HEK293 (cell line): ENCODE measurements at regions not wholly inside any gene's neighbourhood (a gene's known extent, or its start where the extent isn't known, plus 50 kb on each side); places are given as distances from the start of the nearest gene placed in this dataset.

Source experiments
- CTCF ChIA-PET: fragments of 350-600 bp; formaldehyde crosslinking; extraction: SDS; loops from one replicate; lab custom pipeline; 2021; ENCODE audit warnings: antibody characterized with exemption; lab: Yijun Ruan, JAX
- POLR2A ChIA-PET: fragments of 300-600 bp; formaldehyde crosslinking; extraction: SDS; loops from one replicate; lab custom pipeline; 2020; ENCODE audit warnings: antibody characterized with exemption, inconsistent platforms; lab: Yijun Ruan, JAX
- H3K27ac ChIP-seq: fragments of 200-500 bp; sonication (Bioruptor generic); 2 replicates; pipeline ENCODE4 v1.5.1; 2014; ENCODE audit warnings: low read depth, low read length, control low read depth, inconsistent platforms; ENCODE audit errors: extremely low read depth
- H3K36me3 ChIP-seq, 2 experiments: fragments of 200-500 bp in 1 of 2; sonication (Bioruptor generic) in 1 of 2; 1 replicate in 1 of 2; 2 replicates in 1 of 2; pipeline ENCODE4 v1.5.1; 2014 to 2017; ENCODE audit warnings: inconsistent platforms in 2 of 2, low read length in 2 of 2; ENCODE audit not compliant: control insufficient read depth in 2 of 2, insufficient read depth in 1 of 2
- H3K4me1 ChIP-seq: fragments of 200-500 bp; sonication (Bioruptor generic); 2 replicates; pipeline ENCODE4 v1.5.1; 2014; ENCODE audit warnings: mild to moderate bottlenecking, low read length, inconsistent platforms; ENCODE audit not compliant: control insufficient read depth, insufficient read depth
- H3K4me3 ChIP-seq: 2 replicates; pipeline ENCODE4 v1.5.1; 2011; ENCODE audit warnings: low read depth, mild to moderate bottlenecking, control low read depth, low read length, moderate library complexity
- H3K9me3 ChIP-seq: fragments of 200-500 bp; sonication (Bioruptor generic); 2 replicates; pipeline ENCODE4 v1.5.1; 2014; ENCODE audit warnings: low read depth, low read length, inconsistent platforms; ENCODE audit not compliant: control insufficient read depth, insufficient read depth
- CTCF ChIP-seq: fragments of 450-650 bp; formaldehyde crosslinking; IDR thresholded peaks from 2 replicates; pipeline ENCODE4 v1.5.1; 2016; ENCODE audit warnings: missing biosample characterization, missing genetic modification characterization
- FEZF1 ChIP-seq: fragments of 450-650 bp; formaldehyde crosslinking; IDR thresholded peaks from 2 replicates; pipeline ENCODE4 v1.5.1; 2016; ENCODE audit warnings: missing biosample characterization, missing genetic modification characterization
- GLI4 ChIP-seq: fragments of 450-650 bp; formaldehyde crosslinking; IDR thresholded peaks from 2 replicates; pipeline ENCODE4 v1.5.1; 2016; ENCODE audit warnings: missing biosample characterization, missing genetic modification characterization
- KLF10 ChIP-seq: fragments of 450-650 bp; IDR thresholded peaks from 2 replicates; pipeline ENCODE4 v1.5.1; 2018; ENCODE audit warnings: missing biosample characterization, mild to moderate bottlenecking, missing genetic modification characterization
- ZBTB10 ChIP-seq: fragments of 450-650 bp; formaldehyde crosslinking; IDR thresholded peaks from 2 replicates; pipeline ENCODE4 v1.5.1; 2016; ENCODE audit warnings: missing biosample characterization, missing genetic modification characterization
- ZBTB11 ChIP-seq: fragments of 450-650 bp; formaldehyde crosslinking; conservative IDR thresholded peaks from 2 replicates; pipeline ENCODE4 v1.5.1; 2016; ENCODE audit warnings: low read depth, missing biosample characterization, missing genetic modification characterization
- ZFHX2 ChIP-seq: fragments of 450-650 bp; formaldehyde crosslinking; conservative IDR thresholded peaks from 2 replicates; pipeline ENCODE4 v1.5.1; 2016; ENCODE audit warnings: missing biosample characterization, missing genetic modification characterization
- ZNF324 ChIP-seq: fragments of 450-650 bp; formaldehyde crosslinking; IDR thresholded peaks from 2 replicates; pipeline ENCODE4 v1.5.1; 2016; ENCODE audit warnings: missing biosample characterization, missing genetic modification characterization
- ZNF350 ChIP-seq: fragments of 450-650 bp; formaldehyde crosslinking; IDR thresholded peaks from 2 replicates; pipeline ENCODE4 v1.5.0; 2017; ENCODE audit warnings: missing biosample characterization, mild to moderate bottlenecking, missing genetic modification characterization
- ZNF391 ChIP-seq: fragments of 450-650 bp; formaldehyde crosslinking; IDR thresholded peaks from 2 replicates; pipeline ENCODE4 v1.5.1; 2016; ENCODE audit warnings: low read depth, missing biosample characterization, missing genetic modification characterization, borderline replicate concordance
- ZNF394 ChIP-seq: fragments of 450-650 bp; formaldehyde crosslinking; IDR thresholded peaks from 2 replicates; pipeline ENCODE4 v1.5.1; 2016; ENCODE audit warnings: missing biosample characterization, missing genetic modification characterization, mild to moderate bottlenecking, moderate library complexity, borderline replicate concordance
- ZNF423 ChIP-seq: fragments of 450-650 bp; formaldehyde crosslinking; IDR thresholded peaks from 2 replicates; pipeline ENCODE4 v1.5.1; 2016; ENCODE audit warnings: missing biosample characterization, missing genetic modification characterization
- ZNF433 ChIP-seq: fragments of 450-650 bp; formaldehyde crosslinking; IDR thresholded peaks from 2 replicates; pipeline ENCODE4 v1.5.1; 2016; ENCODE audit warnings: missing biosample characterization, missing genetic modification characterization, low read depth
- ZNF488 ChIP-seq: fragments of 450-650 bp; formaldehyde crosslinking; IDR thresholded peaks from 2 replicates; pipeline ENCODE4 v1.5.1; 2016; ENCODE audit warnings: missing biosample characterization, missing genetic modification characterization
- ZNF548 ChIP-seq: fragments of 450-650 bp; formaldehyde crosslinking; IDR thresholded peaks from 2 replicates; pipeline ENCODE4 v1.5.1; 2016; ENCODE audit warnings: missing biosample characterization, missing genetic modification characterization
- ZNF585B ChIP-seq: fragments of 450-650 bp; formaldehyde crosslinking; IDR thresholded peaks from 2 replicates; pipeline ENCODE4 v1.5.1; 2016; ENCODE audit warnings: missing biosample characterization, missing genetic modification characterization
- ZNF596 ChIP-seq: fragments of 450-650 bp; IDR thresholded peaks from 2 replicates; pipeline ENCODE4 v1.5.0; 2018; ENCODE audit warnings: missing biosample characterization, mild to moderate bottlenecking, missing genetic modification characterization, moderate library complexity
- ZNF600 ChIP-seq: fragments of 450-650 bp; formaldehyde crosslinking; IDR thresholded peaks from 2 replicates; pipeline ENCODE4 v1.5.1; 2016; ENCODE audit warnings: missing biosample characterization, missing genetic modification characterization
- ZNF610 ChIP-seq: fragments of 450-650 bp; formaldehyde crosslinking; IDR thresholded peaks from 2 replicates; pipeline ENCODE4 v1.5.1; 2016; ENCODE audit warnings: missing biosample characterization, missing genetic modification characterization, borderline replicate concordance
- ZNF645 ChIP-seq: fragments of 450-650 bp; formaldehyde crosslinking; IDR thresholded peaks from 2 replicates; pipeline ENCODE4; 2016; ENCODE audit warnings: missing biosample characterization, missing genetic modification characterization
- ZNF670 ChIP-seq: fragments of 450-650 bp; formaldehyde crosslinking; IDR thresholded peaks from 2 replicates; pipeline ENCODE4 v1.5.1; 2016; ENCODE audit warnings: missing biosample characterization, missing genetic modification characterization, low read depth
- ZNF747 ChIP-seq: fragments of 450-650 bp; formaldehyde crosslinking; IDR thresholded peaks from 2 replicates; pipeline ENCODE4 v1.5.1; 2016; ENCODE audit warnings: missing biosample characterization, missing genetic modification characterization

- no peak for TF ChIP-seq ZBTB10 (tag by site-specific recombination)
- TF ChIP-seq ZNF423 (tag by site-specific recombination) = no peak
- no peak for TF ChIP-seq ZNF391 (tag by site-specific recombination)
- TF ChIP-seq ZBTB11 (tag by site-specific recombination) = no peak
- TF ChIP-seq CTCF (tag by site-specific recombination) = no peak
Observed at GRCh38 chr14:25895740-25896139, 702.1 kb downstream of the NOVA1 start (continued).

GRCh38 chr14:25887251-25887878 lies 710.5 kb downstream of the NOVA1 start:
- CTCF ChIA-PET = no interaction called here

More at GRCh38 chr14:25887251-25887878, 710.5 kb downstream of the NOVA1 start:
- Histone ChIP-seq H3K4me3 (no peak overlapping the region), H3K9me3 (no peaks in the 10 kb centered on the region), H3K36me3 (no peaks in the 10 kb centered on the region), H3K27ac (no peak overlapping the region), H3K4me1 (no peaks in the 10 kb centered on the region)
- TF ChIP-seq ZNF488 (tag by site-specific recombination) = no peak
- TF ChIP-seq ZNF747 (tag by site-specific recombination) = no peak
- TF ChIP-seq ZNF433 (tag by site-specific recombination) = no peak
- no peak for TF ChIP-seq ZNF548 (tag by site-specific recombination)
- TF ChIP-seq ZNF350 (tag by site-specific recombination) = no peak
- TF ChIP-seq KLF10 (tag by site-specific recombination) = no peak
- TF ChIP-seq ZNF394 (tag by site-specific recombination) = no peak
- no peak for TF ChIP-seq ZNF324 (tag by site-specific recombination)
- TF ChIP-seq ZNF670 (tag by site-specific recombination) = no peak
- no peak for TF ChIP-seq ZNF645 (tag by site-specific recombination)
- no peak for TF ChIP-seq ZNF585B (tag by site-specific recombination)
- TF ChIP-seq ZNF610 = no peak
- no peak for TF ChIP-seq ZFHX2 (tag by site-specific recombination)
- no peak for TF ChIP-seq GLI4 (tag by site-specific recombination)
- TF ChIP-seq ZNF596 = no peak
- no peak for TF ChIP-seq ZNF600 (tag by site-specific recombination)
- no peak for TF ChIP-seq FEZF1 (tag by site-specific recombination)
- POLR2A ChIA-PET = no interaction called here
